BJ (cell line): ENCODE measurements at regions not wholly inside any gene's neighbourhood (a gene's known extent, or its start where the extent isn't known, plus 50 kb on each side); places are given as distances from the start of the nearest gene placed in this dataset.
A peak's percentile ranks its signal among the peaks of the same experiment; 100 is the strongest.

Source experiments
- CTCF ChIA-PET: fragments of 350-600 bp; formaldehyde crosslinking; extraction: SDS; loops from one replicate; lab custom pipeline; 2021; ENCODE audit warnings: antibody characterized with exemption, inconsistent platforms; lab: Yijun Ruan, JAX
- POLR2A ChIA-PET: fragments of 300-600 bp; sonication (Branson Sonifier 250); formaldehyde crosslinking; extraction: SDS; loops from one replicate; lab custom pipeline; 2021; ENCODE audit warnings: antibody characterized with exemption; lab: Charles Lee
- DNase-seq: peaks from one replicate; pipeline ENCODE4 v3.0.0-alpha.2; 2011; ENCODE audit warnings: low read depth
- H3K27me3 ChIP-seq: 2 replicates; pipeline ENCODE4 v1.6.0; 2011; ENCODE audit warnings: low read length; ENCODE audit not compliant: control insufficient read depth, insufficient read depth
- H3K36me3 ChIP-seq: 2 replicates; pipeline ENCODE4 v1.5.1; 2011; ENCODE audit warnings: low read length; ENCODE audit not compliant: control insufficient read depth, insufficient read depth
- H3K4me3 ChIP-seq: 2 replicates; pipeline ENCODE4 v1.5.1; 2011; ENCODE audit warnings: low read depth, mild to moderate bottlenecking, control low read depth, low read length
- CTCF ChIP-seq: IDR thresholded peaks from 2 replicates; pipeline ENCODE4 v1.5.1; 2011; ENCODE audit warnings: low read depth, mild to moderate bottlenecking, control low read depth, inconsistent platforms, low read length, moderate library complexity; ENCODE audit not compliant: insufficient read depth

GRCh38 chr17:77674358-77674757 lies 284.1 kb upstream of the TNRC6C start:
- ChIA-PET CTCF (interaction anchor here (0.6 kb wide), 1 partner anchor 1654 kb away, joined by 4 read pairs; no protein-coding TSS in a partner anchor), POLR2A (no interaction called here)
- no peak overlapping the region for H3K4me3 ChIP-seq
- no peak for DNase-seq
- no peak for TF ChIP-seq CTCF
- H3K27me3 ChIP-seq: peaks cover 23% of the 10 kb centered on the region
- no peaks in the 10 kb centered on the region for H3K36me3 ChIP-seq

GRCh38 chr17:77675411-77675810 lies 283.1 kb upstream of the TNRC6C start:
- H3K36me3 ChIP-seq: no peaks in the 10 kb centered on the region
- CTCF ChIA-PET: interaction anchor here (1.1 to 1.2 kb wide), 2 partner anchors 9 to 169 kb away, joined by 3 read pairs; no protein-coding TSS in a partner anchor
- DNase-seq: no peak
- TF ChIP-seq CTCF: no peak
- peaks cover 28% of the 10 kb centered on the region for H3K27me3 ChIP-seq
- no peak overlapping the region for H3K4me3 ChIP-seq
- POLR2A ChIA-PET: no interaction called here

GRCh38 chr17:77675816-77676215 lies 282.7 kb upstream of the TNRC6C start:
- POLR2A ChIA-PET: no interaction called here
- CTCF ChIA-PET: interaction anchor here (1.1 to 1.2 kb wide), 2 partner anchors 9 to 169 kb away, joined by 3 read pairs; no protein-coding TSS in a partner anchor
- Histone ChIP-seq H3K36me3 (no peaks in the 10 kb centered on the region), H3K4me3 (no peak overlapping the region), H3K27me3 (peaks cover 29% of the 10 kb centered on the region)
- no peak for TF ChIP-seq CTCF
- DNase-seq: no peak

GRCh38 chr17:77676237-77676661 lies 282.3 kb upstream of the TNRC6C start:
- CTCF ChIA-PET: interaction anchor here (1.1 to 1.2 kb wide), 2 partner anchors 9 to 168 kb away, joined by 3 read pairs; no protein-coding TSS in a partner anchor
- no peak for DNase-seq
- TF ChIP-seq CTCF: no peak
- POLR2A ChIA-PET: no interaction called here
- Histone ChIP-seq H3K27me3 (peaks cover 29% of the 10 kb centered on the region), H3K4me3 (no peak overlapping the region), H3K36me3 (no peaks in the 10 kb centered on the region)

- Histone ChIP-seq H3K4me3 (no peak overlapping the region), H3K27me3 (peaks cover 29% of the 10 kb centered on the region), H3K36me3 (no peaks in the 10 kb centered on the region)
- peak; percentile 2 for DNase-seq
- POLR2A ChIA-PET: no interaction called here
- TF ChIP-seq CTCF: no peak
- CTCF ChIA-PET: no interaction called here
Observed at GRCh38 chr17:77677211-77677610, 281.3 kb upstream of the TNRC6C start.
